GM23338 (cell line): ENCODE measurements at regions not wholly inside any gene's neighbourhood (a gene's known extent, or its start where the extent isn't known, plus 50 kb on each side); places are given as distances from the start of the nearest gene placed in this dataset.

ENCODE experiments used
- ATAC-seq: fragments of 200-7000 bp; cut with Tn5 transposase; 3 replicates; pipeline ENCODE4 v1.9.1; 2020
- DNase-seq: peaks from one replicate; pipeline ENCODE4 v3.0.0-alpha.2; 2015; ENCODE audit warnings: low spot score
- H2AFZ ChIP-seq: fragments of 200-600 bp; sonication (generic); 2 replicates; pipeline ENCODE4 v1.8.0; 2016; ENCODE audit warnings: antibody characterized with exemption, mild to moderate bottlenecking, moderate library complexity
- H3F3A ChIP-seq: fragments of 200-600 bp; sonication (generic); replicated peaks from 2 replicates; pipeline ENCODE4 v1.8.0; 2017; ENCODE audit warnings: antibody characterized with exemption, mixed run types, low read depth
- H3K27ac ChIP-seq: fragments of 200-600 bp; sonication (generic); 2 replicates; pipeline ENCODE4 v1.6.1; 2016; ENCODE audit warnings: low read depth
- H3K27me3 ChIP-seq: fragments of 200-600 bp; sonication (generic); 2 replicates; pipeline ENCODE4 v1.8.0; 2016; ENCODE audit warnings: mild to moderate bottlenecking, mixed run types, moderate library complexity; ENCODE audit not compliant: insufficient read depth
- H3K36me3 ChIP-seq: fragments of 200-600 bp; sonication (generic); 2 replicates; pipeline ENCODE4 v1.8.0; 2016; ENCODE audit warnings: mild to moderate bottlenecking; ENCODE audit not compliant: insufficient read depth
- H3K4me1 ChIP-seq: fragments of 200-600 bp; sonication (generic); 2 replicates; pipeline ENCODE4 v1.8.0; 2016; ENCODE audit warnings: mild to moderate bottlenecking, moderate library complexity; ENCODE audit not compliant: insufficient read depth
- H3K4me2 ChIP-seq: fragments of 200-600 bp; sonication (generic); 2 replicates; pipeline ENCODE4 v1.7.1; 2017; ENCODE audit warnings: mixed run types
- H3K4me3 ChIP-seq: fragments of 200-600 bp; sonication (generic); 2 replicates; pipeline ENCODE4 v1.6.1; 2016; ENCODE audit warnings: mixed run types
- H3K79me2 ChIP-seq: fragments of 200-600 bp; sonication (generic); replicated peaks from 2 replicates; pipeline ENCODE4 v1.8.0; 2017; ENCODE audit warnings: mild to moderate bottlenecking; ENCODE audit not compliant: insufficient read depth
- H3K9me2 ChIP-seq: fragments of 200-600 bp; sonication (generic); 2 replicates; pipeline ENCODE4 v1.8.0; 2017; ENCODE audit not compliant: insufficient read depth
- H4K20me1 ChIP-seq: fragments of 200-600 bp; sonication (generic); replicated peaks from 2 replicates; pipeline ENCODE4 v1.8.0; 2017; ENCODE audit warnings: mild to moderate bottlenecking; ENCODE audit not compliant: insufficient read depth
- H3K27ac Mint-ChIP-seq: 2 replicates; pipeline ENCODE4 v1.8.0; 2020; ENCODE audit warnings: inconsistent platforms, mild to moderate bottlenecking, moderate library complexity, mixed read lengths
- H3K27me3 Mint-ChIP-seq: 3 replicates; pipeline ENCODE4 v1.8.0; 2022; ENCODE audit warnings: low read depth, mild to moderate bottlenecking, moderate library complexity, mixed read lengths, inconsistent platforms; ENCODE audit not compliant: insufficient read depth, poor library complexity
- H3K36me3 Mint-ChIP-seq: 3 replicates; pipeline ENCODE4 v1.8.0; 2021; ENCODE audit warnings: low read depth, mild to moderate bottlenecking, inconsistent platforms, moderate library complexity, mixed read lengths
- H3K4me1 Mint-ChIP-seq: 3 replicates; pipeline ENCODE4 v1.8.0; 2020; ENCODE audit warnings: mild to moderate bottlenecking, inconsistent platforms, mixed read lengths
- H3K4me3 Mint-ChIP-seq: 3 replicates; pipeline ENCODE4 v1.8.0; 2021; ENCODE audit warnings: moderate library complexity, mild to moderate bottlenecking, inconsistent platforms, mixed read lengths
- H3K9me3 Mint-ChIP-seq: 3 replicates; pipeline ENCODE4 v1.8.0; 2020; ENCODE audit warnings: moderate library complexity, mild to moderate bottlenecking, inconsistent platforms, mixed read lengths
- CTCF ChIP-seq, 2 experiments: fragments of 200-600 bp in 1 of 2; sonication (generic) in 1 of 2; conservative IDR thresholded peaks; 2 replicates each; pipeline versions ENCODE4 v1.5.1 to v1.6.1; 2016 to 2017; ENCODE audit warnings: antibody characterized with exemption in 2 of 2, low read depth in 2 of 2, mild to moderate bottlenecking in 2 of 2, moderate library complexity in 1 of 2
- EZH2phosphoT487 ChIP-seq: fragments of 200-600 bp; sonication (generic); IDR thresholded peaks from one replicate; pipeline ENCODE4 v1.8.1; 2018; ENCODE audit warnings: antibody characterized with exemption; ENCODE audit not compliant: unreplicated experiment
- POLR2AphosphoS5 ChIP-seq: IDR thresholded peaks from 2 replicates; pipeline ENCODE4 v1.6.1; 2016; ENCODE audit warnings: antibody characterized with exemption, low read depth
- REST ChIP-seq: IDR thresholded peaks from one replicate; pipeline ENCODE4 v1.6.1; 2018; ENCODE audit warnings: antibody characterized with exemption; ENCODE audit not compliant: unreplicated experiment
- STAT1 ChIP-seq: IDR thresholded peaks from one replicate; pipeline ENCODE4 v1.6.1; 2016; ENCODE audit warnings: antibody characterized with exemption; ENCODE audit not compliant: unreplicated experiment
- ZNF114 ChIP-seq: fragments of 250-450 bp; sonication (Bioruptor Pico); IDR thresholded peaks from 2 replicates; pipeline ENCODE4 v1.5.0; 2020; ENCODE audit warnings: mild to moderate bottlenecking, moderate library complexity
- ZNF462 ChIP-seq: fragments of 250-450 bp; sonication (Bioruptor Pico); IDR thresholded peaks from 2 replicates; pipeline ENCODE4 v1.5.0; 2020; ENCODE audit warnings: mild to moderate bottlenecking, moderate library complexity

- Mint-ChIP-seq H3K4me3 (no peak overlapping the region), H3K4me1 (peaks cover 7% of the 10 kb centered on the region), H3K36me3 (no peaks in the 10 kb centered on the region; the same call in 2 of the 3 replicates), H3K27me3 (peaks cover 11% of the 10 kb centered on the region), H3K9me3 (peaks cover 13% of the 10 kb centered on the region), H3K27ac (no peak overlapping the region)
- Histone ChIP-seq H3K4me3 (no peak overlapping the region), H2AFZ (no peak overlapping the region), H3K27me3 (no peaks in the 10 kb centered on the region), H3K79me2 (no peaks in the 10 kb centered on the region), H3K27ac (no peak overlapping the region), H3K36me3 (no peaks in the 10 kb centered on the region), H4K20me1 (no peaks in the 10 kb centered on the region; the same call in 1 of the 2 replicates), H3K4me1 (no peaks in the 10 kb centered on the region), H3K9me2 (no peaks in the 10 kb centered on the region), H3K4me2 (no peak overlapping the region), H3F3A (peaks cover 4% of the 10 kb centered on the region; the same call in 1 of the 2 replicates)
- ATAC-seq (no peak), DNase-seq (no peak)
- no peak for TF ChIP-seq ZNF114 (CRISPR knock-in tag)
- TF ChIP-seq EZH2phosphoT487: no peak
- TF ChIP-seq ZNF462: no peak
- TF ChIP-seq CTCF (conservative IDR thresholded peaks at IDR 0.05; ENCODE audit: low read depth in 2 of 2): no peak
- TF ChIP-seq STAT1: no peak
- no peak for TF ChIP-seq REST
- no peak for TF ChIP-seq POLR2AphosphoS5
Measured at GRCh38 chr4:3612934-3613333, 80.7 kb upstream of the LRPAP1 start.
